Stimulated activated CD4-positive, alpha-beta T cell treated with anti-CD3 and anti-CD28 coated beads, Interleukin-12 subunit alpha, Interleukin-12 subunit beta, amount 100 ng/mL, for 24 hours (primary cell): ENCODE measurements at regions not wholly inside any gene's neighbourhood (a gene's known extent, or its start where the extent isn't known, plus 50 kb on each side); places are given as distances from the start of the nearest gene placed in this dataset.
"Not testable (repeated sequence)": the region's sequence is repeated elsewhere in the genome, so short reads cannot be mapped to it uniquely, and the experiment has no call there.

Source experiments
- DNase-seq, 2 experiments: peaks; one replicate each; pipeline ENCODE4 v3.0.0-alpha.2; 2020; ENCODE audit warnings: low read depth in 2 of 2

GRCh38 chr1:34369701-34370455 lies 193.2 kb downstream of the C1orf94 start:
- DNase-seq, result no peak

GRCh38 chr1:34370748-34371147 lies 194.0 kb downstream of the C1orf94 start:
- no peak for DNase-seq

DNA sequence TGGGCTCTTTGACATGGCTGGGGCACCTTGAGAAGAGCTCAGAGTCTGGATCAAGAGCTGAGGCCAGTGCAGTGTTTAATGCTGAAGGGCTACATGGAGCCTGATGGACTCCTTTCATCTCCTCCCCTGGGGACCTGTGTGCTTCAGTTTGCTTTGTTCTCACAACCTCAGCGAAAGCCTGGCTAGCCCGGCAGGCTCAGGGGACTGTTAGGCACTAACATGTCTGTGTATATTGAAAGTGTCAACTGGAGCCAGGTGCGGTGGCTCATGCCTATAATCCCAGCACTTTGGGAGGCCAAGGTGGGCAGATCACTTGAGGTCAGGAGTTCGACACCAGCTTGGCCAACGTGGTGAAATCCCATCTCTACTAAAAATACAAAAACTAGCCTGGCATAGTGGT lies 194.5 kb downstream of the C1orf94 start:
- not testable (repeated sequence) for DNase-seq

DNA sequence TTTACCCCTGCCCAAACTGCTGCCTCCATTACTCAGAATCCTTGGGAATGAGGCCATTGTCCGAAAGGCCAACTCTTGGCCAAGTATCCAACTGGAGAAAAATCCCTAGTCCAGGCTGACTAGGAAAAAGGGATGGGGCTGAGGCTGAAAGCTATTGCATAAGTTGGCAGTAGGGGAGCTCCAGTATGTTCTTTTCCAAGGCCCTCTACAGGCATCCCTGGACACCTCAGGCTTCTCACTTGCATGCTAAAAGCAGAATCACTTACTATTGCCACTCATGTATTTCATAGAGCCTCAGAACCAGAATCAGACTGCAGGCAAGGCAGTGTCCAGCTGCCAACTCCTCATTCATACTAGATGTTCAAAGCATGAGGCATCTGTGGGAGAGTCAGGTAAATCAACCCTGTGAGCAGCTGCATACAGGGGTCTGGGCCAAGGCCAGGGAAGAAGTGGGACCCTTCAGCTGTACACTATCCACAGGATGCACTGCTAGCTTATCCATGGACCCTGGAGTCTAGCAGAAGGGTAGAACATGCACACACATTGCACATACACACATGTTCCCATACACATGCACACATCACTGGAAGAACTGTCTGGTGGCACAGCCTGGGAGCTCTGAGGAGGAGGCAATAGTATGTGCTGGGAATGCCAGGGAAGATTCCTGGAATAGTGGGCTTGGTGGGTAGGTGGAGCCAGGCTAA lies 195.3 kb downstream of the C1orf94 start:
- no peak for DNase-seq

- no peak for DNase-seq
Observed at GRCh38 chr1:34372891-34373290, 196.2 kb downstream of the C1orf94 start.

GRCh38 chr1:34373912-34374311 lies 197.2 kb downstream of the C1orf94 start:
- DNase-seq, result no peak

GRCh38 chr1:34376531-34376930 lies 199.8 kb downstream of the C1orf94 start:
- DNase-seq, result no peak

DNA sequence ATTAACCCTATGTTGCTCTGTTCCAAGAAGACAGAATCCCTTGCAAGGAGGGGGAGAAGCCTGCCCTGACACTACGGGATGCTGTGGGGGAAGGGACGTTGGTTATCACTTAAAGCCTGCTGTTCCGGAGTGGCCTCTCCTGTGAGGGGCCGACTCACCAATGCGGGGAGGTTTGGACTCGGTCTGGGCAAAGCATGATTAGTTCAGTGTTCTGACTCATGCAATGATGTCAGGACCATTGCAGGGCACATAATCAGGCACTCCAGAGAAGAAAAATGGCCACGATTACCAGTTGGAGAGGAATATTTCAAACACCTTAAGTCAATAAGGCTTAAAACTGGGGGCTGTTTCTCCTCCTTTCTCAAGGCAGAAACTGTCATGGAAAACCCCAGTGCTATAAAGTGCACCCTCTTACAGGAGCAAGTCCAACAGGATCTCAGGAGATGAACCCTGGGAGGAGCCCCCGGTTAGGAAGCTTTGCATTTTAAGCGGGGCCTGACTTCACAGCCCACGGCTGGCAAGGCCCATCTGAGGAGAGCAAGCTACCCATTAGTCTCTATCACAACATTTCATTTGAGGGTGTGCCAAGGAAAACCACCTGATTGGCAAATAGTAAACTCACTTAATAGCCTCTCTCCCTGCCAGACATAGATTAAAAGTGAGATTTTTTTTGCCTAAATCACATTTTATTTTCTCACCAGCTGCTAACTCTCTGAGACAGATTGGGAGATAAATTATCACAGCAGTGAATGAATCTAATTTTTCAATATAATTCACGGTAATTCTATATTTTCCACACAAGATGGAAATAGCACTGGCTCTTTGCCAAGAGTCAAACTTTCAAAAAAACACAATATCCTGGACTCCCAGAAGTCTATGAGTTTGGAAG lies 202.5 kb downstream of the C1orf94 start:
- DNase-seq, result no peak

- DNase-seq, result no peak
Observed at GRCh38 chr1:34379911-34380310, 203.2 kb downstream of the C1orf94 start.

- no peak for DNase-seq
Observed at GRCh38 chr1:34380526-34381124, 203.9 kb downstream of the C1orf94 start.

DNA sequence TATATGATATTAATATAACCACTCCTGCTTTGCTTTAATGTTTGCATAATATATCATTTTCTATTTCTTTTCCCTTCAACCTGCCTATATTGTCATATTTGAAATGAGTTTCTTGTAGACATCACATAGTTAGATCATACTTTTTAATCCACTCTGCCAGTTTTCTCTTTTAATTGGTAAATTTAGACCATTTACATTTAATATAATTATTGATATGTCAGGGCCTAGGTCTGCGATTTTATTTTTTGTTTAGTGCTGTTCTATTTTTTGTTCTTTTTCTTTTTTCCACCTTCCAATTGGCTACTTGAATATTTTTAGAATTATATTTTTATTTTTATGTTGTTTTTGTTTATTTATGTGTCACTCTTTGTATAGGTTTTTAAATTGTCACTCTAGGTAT lies 213.3 kb downstream of the C1orf94 start:
- DNase-seq, result no peak

GRCh38 chr1:34396042-34396441 lies 219.3 kb downstream of the C1orf94 start:
- DNase-seq, result no peak

GRCh38 chr1:34398241-34398915 lies 221.7 kb downstream of the C1orf94 start:
- no peak for DNase-seq

GRCh38 chr1:34398916-34399275 lies 222.2 kb downstream of the C1orf94 start:
- DNase-seq, result no peak

DNA sequence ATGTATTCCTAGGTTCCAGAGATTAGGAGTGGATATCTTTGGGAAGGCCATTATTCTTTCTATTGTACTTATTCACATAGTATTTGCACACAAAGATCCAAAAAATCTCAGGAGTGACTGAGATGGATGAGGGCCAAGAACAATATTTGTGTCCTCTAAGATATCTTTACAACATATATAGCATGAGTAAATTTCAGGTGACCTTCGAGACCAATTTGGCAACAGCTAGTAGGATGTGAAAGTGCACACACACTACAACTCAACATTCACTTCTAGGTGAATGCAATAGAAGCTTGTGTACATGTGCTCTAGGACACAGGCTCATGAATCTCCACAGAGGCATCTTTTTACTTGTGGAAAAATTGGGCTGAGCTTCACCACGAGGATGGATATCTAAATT lies 224.0 kb downstream of the C1orf94 start:
- DNase-seq, result no peak

- no peak for DNase-seq
Observed at GRCh38 chr1:34403156-34403555, 226.4 kb downstream of the C1orf94 start.

- DNase-seq, result no peak
Observed at GRCh38 chr1:34404804-34405203, 228.1 kb downstream of the C1orf94 start.

DNA sequence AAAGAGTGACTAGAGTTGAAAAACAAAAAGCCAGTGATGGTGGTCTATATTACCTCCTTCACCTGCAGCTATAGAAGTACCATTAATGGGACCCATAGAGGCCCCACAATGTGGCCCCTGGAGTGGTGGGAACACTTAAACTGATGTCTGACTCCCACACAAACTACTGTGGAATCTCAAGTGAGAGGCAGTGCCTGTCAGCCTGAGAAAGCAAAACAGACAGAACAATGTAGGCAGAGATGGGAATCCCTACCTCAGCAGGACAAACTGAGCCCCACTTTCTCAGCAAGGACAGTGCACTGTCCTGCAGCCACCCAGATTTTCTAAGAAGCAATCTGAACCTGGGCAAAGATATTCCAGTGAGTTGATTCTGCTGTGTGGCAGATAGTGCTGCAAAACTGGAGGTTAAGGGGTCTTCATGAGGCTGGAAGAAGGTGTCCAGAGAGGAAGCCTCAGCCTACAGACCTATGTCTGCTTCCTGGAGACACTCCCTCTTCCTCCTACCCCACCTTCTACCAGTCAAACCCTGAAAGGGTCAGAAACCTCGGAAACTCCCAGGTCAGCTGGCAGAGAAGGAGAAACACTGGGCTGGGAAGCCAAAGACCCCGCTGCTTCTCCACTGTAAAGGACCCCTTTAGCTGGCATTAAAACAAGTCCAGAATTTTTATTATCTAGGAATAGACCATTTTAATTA lies 228.7 kb downstream of the C1orf94 start:
- no peak for DNase-seq

GRCh38 chr1:34406377-34406776 lies 229.7 kb downstream of the C1orf94 start:
- DNase-seq, result no peak

DNA sequence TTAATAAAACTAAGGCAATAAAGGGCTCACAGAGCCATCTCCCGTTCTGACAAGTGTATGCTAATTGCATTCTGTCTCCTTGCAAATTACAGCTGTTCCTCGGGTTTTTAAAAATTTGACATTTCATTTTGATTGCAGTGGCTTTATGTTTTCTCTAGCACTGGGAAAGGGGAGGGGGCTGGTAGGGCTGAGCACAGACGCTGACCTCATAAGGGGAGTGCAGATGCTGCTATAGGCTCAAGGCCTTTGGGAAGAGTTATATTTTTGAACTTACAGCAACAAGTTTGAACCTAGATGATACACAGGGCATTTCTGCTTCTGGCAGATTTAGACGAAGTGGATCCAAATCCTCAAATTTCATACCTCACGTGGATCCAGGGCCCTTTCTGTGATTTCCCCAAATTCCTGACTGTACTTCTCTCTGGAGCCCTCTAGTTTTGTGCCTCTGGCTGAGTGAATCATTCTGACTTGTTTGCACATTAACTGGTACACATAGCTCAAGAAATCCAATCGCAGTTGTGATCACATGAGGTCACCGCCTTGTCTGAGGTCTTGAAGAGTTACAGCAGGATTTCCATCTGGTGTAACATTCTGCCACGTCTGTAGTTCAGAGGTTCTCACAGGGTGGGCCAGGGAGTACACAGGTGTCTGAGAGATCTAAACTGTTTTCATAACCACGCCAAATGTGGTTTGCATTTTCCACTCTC lies 230.3 kb downstream of the C1orf94 start:
- DNase-seq, result no peak
